ENCODE measurements at regions not wholly inside any gene's neighbourhood (a gene's known extent, or its start where the extent isn't known, plus 50 kb on each side); places are given as distances from the start of the nearest gene placed in this dataset.
A peak's percentile ranks its signal among the peaks of the same experiment; 100 is the strongest.

DNA sequence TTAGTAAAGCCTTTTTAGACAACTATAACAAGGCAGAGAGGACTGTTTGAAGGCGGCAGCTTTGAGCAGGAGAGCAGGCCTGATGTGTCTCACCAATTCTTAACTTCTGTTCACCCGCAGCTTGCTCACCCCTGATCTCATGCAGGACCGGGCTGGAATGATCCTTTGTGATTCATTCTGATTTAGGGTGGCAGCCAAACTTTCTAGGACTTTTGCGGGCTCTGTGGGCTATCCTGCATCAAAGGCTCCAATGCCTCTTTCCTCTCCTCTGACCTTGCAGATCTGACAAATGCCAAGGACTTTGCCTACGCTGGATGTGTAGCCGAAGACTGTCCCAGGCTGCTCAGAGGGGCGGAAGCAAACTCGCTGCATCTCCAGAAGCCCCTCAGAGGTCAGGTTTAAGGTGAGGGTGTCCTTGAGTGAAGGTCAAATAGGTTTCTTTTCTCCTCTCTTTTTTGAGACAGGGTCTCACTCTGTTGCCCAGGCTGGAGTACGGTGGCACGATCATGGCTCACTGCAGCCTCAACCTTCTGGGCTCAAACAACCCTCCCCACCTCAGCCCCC lies 72.3 kb downstream of the VEGFA start:
- ATAC-seq, result no peak
- intact Hi-C loops (cut with DNase I), result no loop called here
- DNase-seq (ENCODE audit: missing footprints), result no peak

DNA sequence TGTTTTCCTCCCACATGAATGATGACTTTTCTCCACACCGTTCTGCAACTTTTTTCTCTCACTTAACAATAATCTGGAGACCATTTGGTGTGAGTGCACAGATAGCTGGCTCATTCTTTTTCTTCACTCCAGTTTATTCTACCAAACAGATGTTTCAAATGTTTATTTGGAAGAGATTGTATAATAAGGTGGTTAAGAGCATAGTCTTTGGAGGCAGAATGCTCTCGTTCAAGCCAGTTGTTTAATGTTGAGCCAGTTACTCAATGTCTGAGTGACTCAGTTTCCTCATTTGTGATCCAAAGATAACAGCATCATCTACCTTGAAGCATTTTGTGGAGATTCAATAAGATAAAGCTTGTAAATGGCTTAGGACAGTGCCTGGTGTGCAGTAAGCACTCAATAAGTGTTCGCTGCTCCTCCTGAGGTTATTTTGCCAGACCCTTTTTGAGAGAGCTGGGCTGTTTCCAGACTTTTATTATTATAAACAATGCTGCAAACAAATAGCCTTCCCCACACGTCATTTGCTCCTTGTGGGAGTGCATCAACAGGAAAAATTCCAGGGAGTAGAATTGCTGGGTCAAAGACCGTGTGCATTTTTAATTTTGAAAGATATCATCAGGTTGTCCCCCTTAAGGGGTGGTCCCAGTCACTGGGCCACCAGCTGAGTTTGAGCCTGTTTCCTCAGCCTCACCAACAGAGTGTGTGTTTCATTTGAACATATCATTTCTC lies 70.6 kb downstream of the VEGFA start:
- intact Hi-C loops (cut with DNase I), result no loop called here
- DNase-seq (ENCODE audit: missing footprints) (no peak), ATAC-seq (no peak)

DNA sequence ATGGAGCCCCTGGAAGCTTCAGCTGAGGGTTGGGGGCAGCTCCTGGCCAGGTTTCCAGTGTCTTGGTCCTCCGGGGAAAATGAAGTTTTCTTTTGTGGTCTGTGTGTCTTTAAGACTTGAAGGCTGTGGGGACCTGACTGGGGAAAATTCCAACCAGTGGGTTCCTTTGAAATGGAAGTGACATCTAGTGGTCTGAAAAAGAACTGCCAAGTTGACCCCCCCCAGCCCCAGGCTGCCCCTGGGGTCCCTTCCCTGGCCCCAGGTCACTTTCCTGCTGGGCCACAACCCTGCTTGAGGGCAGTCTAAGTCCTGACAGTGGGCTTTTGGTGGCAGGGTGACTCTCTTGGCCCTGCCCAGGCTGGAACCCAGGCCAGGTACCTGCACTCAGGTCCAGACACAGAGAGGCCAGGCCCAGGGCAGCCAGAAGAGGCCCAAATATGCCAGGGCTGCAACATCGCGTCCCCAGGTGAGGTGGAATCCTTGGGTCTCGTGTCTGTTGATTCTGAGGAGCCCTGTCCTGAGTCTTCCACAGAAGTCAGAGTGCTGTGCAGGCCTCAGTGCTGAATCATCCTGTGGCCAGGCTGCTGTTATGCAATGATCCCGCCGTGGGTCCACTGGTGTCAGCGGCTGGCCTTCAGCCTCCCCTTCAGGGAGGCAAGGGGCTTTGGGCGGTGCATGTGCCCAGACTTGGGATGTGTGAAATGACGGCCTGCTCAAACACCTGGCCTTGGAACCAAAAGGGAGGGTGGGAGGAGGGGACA lies 68.4 kb downstream of the VEGFA start:
- peak; percentile 84 for DNase-seq (ENCODE audit: missing footprints)
- ATAC-seq, result peak; percentile 77
- intact Hi-C loops (cut with DNase I), result no loop called here

DNA sequence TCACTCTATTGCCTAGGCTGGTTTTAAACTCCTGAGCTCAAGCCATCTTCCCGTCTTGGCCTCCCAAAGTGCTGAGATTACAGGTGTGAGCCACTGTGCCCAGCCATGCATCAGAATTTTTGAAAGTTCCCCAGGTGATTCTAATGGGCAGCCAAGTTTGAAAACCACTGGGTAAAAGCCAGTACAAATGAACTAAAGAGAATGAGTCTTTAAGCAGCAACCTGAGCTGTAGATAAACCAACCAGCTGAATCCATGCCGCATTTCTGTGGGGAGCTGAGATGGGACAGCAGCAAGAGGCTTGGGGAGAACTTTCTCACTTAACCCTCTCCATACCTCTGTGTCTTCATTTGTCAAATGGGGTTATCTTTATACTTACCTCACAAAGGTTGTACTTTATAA lies 67.5 kb downstream of the VEGFA start:
- ATAC-seq (no peak), DNase-seq (ENCODE audit: missing footprints) (no peak)
- intact Hi-C loops (cut with DNase I), result no loop called here

DNA sequence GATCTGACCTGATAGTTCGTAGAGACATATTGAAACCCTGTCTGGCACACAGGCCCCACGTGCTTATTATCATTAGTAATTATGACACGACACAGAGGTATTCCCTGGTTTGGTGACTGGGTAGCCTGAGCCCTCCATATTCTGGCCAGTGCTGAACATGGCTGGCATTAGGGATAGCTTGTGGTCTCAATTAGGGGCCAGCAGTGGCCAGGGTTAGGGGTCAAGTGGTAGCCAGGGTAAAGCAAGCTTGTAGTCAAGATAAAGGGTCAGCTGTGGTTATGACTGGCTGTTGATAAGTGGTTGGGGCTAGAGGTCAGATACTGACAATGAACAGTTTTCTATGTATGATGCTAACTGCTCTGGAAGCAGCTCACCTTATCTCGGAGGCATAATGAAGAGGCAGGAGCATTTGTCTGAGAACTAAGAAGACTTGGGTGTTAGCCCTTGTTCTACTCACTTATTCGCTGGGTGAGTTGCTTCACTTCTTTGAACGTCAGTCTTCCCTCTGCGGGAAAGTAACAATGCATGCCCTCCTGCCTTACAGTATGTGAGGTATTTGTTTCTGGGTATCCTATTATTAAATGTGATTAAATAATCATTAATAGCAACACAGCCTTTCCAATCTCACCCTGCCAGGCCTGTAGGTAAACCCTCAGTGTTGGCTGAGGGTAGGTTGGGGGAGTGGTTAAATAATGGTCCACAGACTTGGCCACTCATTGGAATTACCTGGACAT lies 66.7 kb downstream of the VEGFA start:
- DNase-seq (ENCODE audit: missing footprints) (no peak), ATAC-seq (no peak)
- intact Hi-C loops (cut with DNase I), result no loop called here

Measured in Right ventricle myocardium inferior (tissue), 1 donor.